ENCODE measurements at regions not wholly inside any gene's neighbourhood (a gene's known extent, or its start where the extent isn't known, plus 50 kb on each side); places are given as distances from the start of the nearest gene placed in this dataset.

- no peak for TF ChIP-seq CTCF (conservative IDR thresholded peaks at IDR 0.05; ENCODE audit: low read length)
- DNase-seq (ENCODE audit: low read depth) = no peak
- H3K4me3 ChIP-seq (ENCODE audit: low read length) = no peak overlapping the region
These were observed 213.8 kb upstream of the PCDH9 start for GRCh38 chr13:67443923-67444322.

GRCh38 chr13:67440236-67440975 is 210.3 kb upstream of the PCDH9 start:
- TF ChIP-seq CTCF (conservative IDR thresholded peaks at IDR 0.05; ENCODE audit: low read length) = no peak
- DNase-seq (ENCODE audit: low read depth) = no peak
- H3K4me3 ChIP-seq (ENCODE audit: low read length) = no peak overlapping the region

GRCh38 chr13:67439365-67439764 is 209.2 kb upstream of the PCDH9 start:
- no peak overlapping the region for H3K4me3 ChIP-seq (ENCODE audit: low read length)
- DNase-seq (ENCODE audit: low read depth) = no peak
- no peak for TF ChIP-seq CTCF (conservative IDR thresholded peaks at IDR 0.05; ENCODE audit: low read length)

GRCh38 chr13:67438465-67438864 is 208.3 kb upstream of the PCDH9 start:
- H3K4me3 ChIP-seq (ENCODE audit: low read length) = no peak overlapping the region
- DNase-seq (ENCODE audit: low read depth) = no peak
- TF ChIP-seq CTCF (conservative IDR thresholded peaks at IDR 0.05; ENCODE audit: low read length) = no peak

- H3K4me3 ChIP-seq (ENCODE audit: low read length) = no peak overlapping the region
- no peak for TF ChIP-seq CTCF (conservative IDR thresholded peaks at IDR 0.05; ENCODE audit: low read length)
These were observed 207.1 kb upstream of the PCDH9 start for GRCh38 chr13:67437244-67437643.

GRCh38 chr13:67421475-67421874 is 191.3 kb upstream of the PCDH9 start:
- TF ChIP-seq CTCF (conservative IDR thresholded peaks at IDR 0.05; ENCODE audit: low read length) = no peak
- H3K4me3 ChIP-seq (ENCODE audit: low read length) = no peak overlapping the region
- DNase-seq (ENCODE audit: low read depth) = no peak

More at GRCh38 chr13:67437244-67437643, 207.1 kb upstream of the PCDH9 start:
- no peak for DNase-seq (ENCODE audit: low read depth)

Data from AG10803 (cell line).